Right lobe of liver (tissue), 6 donors: ENCODE measurements at regions not wholly inside any gene's neighbourhood (a gene's known extent, or its start where the extent isn't known, plus 50 kb on each side); places are given as distances from the start of the nearest gene placed in this dataset.

Experiments
- ATAC-seq, 4 donors: fragments of 200-7000 bp; cut with Tn5 transposase; one replicate each; pipeline ENCODE4 v1.9.1; 2020; ENCODE audit warnings: mild to moderate bottlenecking in 4 of 4, moderate library complexity in 4 of 4
- DNase-seq, 3 donors: peaks; one replicate each; pipeline ENCODE4 v3.0.0-alpha.2; 2020
- H3K27ac ChIP-seq, 3 donors: fragments of 200-600 bp; one replicate each; pipeline ENCODE4 v1.8.0; 2022
- H3K27me3 ChIP-seq, 2 donors: fragments of 200-600 bp; one replicate each; pipeline ENCODE4 v1.8.0; 2022
- H3K36me3 ChIP-seq, 4 donors: fragments of 200-600 bp; sonication (generic) in 1 of 4; one replicate each; pipeline versions ENCODE4 v1.5.1 to v1.8.0; 2017 to 2022; ENCODE audit warnings: control low read depth in 1 of 4
- H3K4me1 ChIP-seq, 4 donors: fragments of 200-600 bp; sonication (generic) in 1 of 4; one replicate each; pipeline versions ENCODE4 v1.5.1 to v1.8.0; 2017 to 2022; ENCODE audit warnings: control low read depth in 1 of 4
- H3K4me3 ChIP-seq, 3 donors: fragments of 200-600 bp; one replicate each; pipeline ENCODE4 v1.8.0; 2022
- H3K9me3 ChIP-seq, 4 donors: fragments of 200-600 bp; sonication (generic) in 1 of 4; one replicate each; pipeline versions ENCODE4 v1.5.1 to v1.8.0; 2017 to 2022; ENCODE audit warnings: control low read depth in 1 of 4
- POLR2A ChIP-seq: fragments of 450-650 bp; IDR thresholded peaks from one replicate; pipeline ENCODE4 v1.6.1; 2017; ENCODE audit warnings: antibody characterized with exemption, mild to moderate bottlenecking
- WGBS: methylation state at CpG from one replicate; pipeline ENCODE4 v1.1.6; 2018; ENCODE audit warnings: low coverage, low lambda C conversion rate; ENCODE audit not compliant: insufficient coverage; ENCODE audit errors: missing lambda C conversion rate; 5-methylcytosine and 5-hydroxymethylcytosine counted together
- intact Hi-C, 2 donors: fragments of 100-400 bp; cut with DNase I; formaldehyde crosslinking; loops; one replicate each; pipeline versions ENCODE4 v1.11.2 to v1.14.1; 2022
- TF ChIP-seq, protein P1 (sequence below), 4 donors: fragments of 200-600 bp in 3 of 4; fragments of 450-650 bp in 1 of 4; IDR thresholded peaks; one replicate each; pipeline versions ENCODE4 v1.5.1 to v1.8.0; 2016 to 2022; ENCODE audit warnings: antibody characterized with exemption in 4 of 4, mild to moderate bottlenecking in 2 of 4
- donor health status: DM: no; HTN: yes; CAD: no.
- donor health status: DM: no; HTN: no; CAD: no.
- donor health status: DM: no; HTN: no; CAD: no.
- donor health status: DM: no; HTN: yes; CAD: no.
- donor health status: DM: no; HTN: yes; CAD: no.

DNA sequence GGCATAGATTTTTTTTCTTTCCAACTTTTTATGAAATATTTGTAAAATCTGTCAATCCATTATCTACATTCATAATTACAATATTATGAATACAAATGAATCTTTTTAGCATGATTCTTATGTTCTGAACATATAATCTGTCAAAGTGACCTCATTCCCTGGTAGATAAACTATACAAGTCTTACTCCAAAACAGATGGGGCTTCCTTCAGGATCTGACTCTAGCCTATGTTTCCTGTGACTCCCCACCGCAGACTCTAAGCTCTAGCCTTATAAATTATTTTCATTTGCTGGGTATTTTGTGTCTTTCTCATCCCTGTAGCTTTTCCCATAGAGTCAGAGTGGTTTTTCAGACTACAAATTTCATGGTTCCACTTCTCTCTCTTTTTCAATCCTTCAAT is 202.1 kb upstream of the KITLG start:
- no peak for DNase-seq

GRCh38 chr12:88781909-88782308 is 201.6 kb upstream of the KITLG start:
- ATAC-seq: no peak
- no peaks in the 10 kb centered on the region for H3K27me3 ChIP-seq
- no peaks in the 10 kb centered on the region for H3K36me3 ChIP-seq
- no peaks in the 10 kb centered on the region for H3K4me1 ChIP-seq
- intact Hi-C loops: no loop called here
- no peak overlapping the region for H3K4me3 ChIP-seq
- no peak for DNase-seq
- no peaks in the 10 kb centered on the region for H3K9me3 ChIP-seq
- TF ChIP-seq POLR2A: no peak
- TF ChIP-seq, protein P1, sequence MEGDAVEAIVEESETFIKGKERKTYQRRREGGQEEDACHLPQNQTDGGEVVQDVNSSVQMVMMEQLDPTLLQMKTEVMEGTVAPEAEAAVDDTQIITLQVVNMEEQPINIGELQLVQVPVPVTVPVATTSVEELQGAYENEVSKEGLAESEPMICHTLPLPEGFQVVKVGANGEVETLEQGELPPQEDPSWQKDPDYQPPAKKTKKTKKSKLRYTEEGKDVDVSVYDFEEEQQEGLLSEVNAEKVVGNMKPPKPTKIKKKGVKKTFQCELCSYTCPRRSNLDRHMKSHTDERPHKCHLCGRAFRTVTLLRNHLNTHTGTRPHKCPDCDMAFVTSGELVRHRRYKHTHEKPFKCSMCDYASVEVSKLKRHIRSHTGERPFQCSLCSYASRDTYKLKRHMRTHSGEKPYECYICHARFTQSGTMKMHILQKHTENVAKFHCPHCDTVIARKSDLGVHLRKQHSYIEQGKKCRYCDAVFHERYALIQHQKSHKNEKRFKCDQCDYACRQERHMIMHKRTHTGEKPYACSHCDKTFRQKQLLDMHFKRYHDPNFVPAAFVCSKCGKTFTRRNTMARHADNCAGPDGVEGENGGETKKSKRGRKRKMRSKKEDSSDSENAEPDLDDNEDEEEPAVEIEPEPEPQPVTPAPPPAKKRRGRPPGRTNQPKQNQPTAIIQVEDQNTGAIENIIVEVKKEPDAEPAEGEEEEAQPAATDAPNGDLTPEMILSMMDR (IDR thresholded peaks at IDR 0.05): no peak
- no peak overlapping the region for H3K27ac ChIP-seq

More for the DNA sequence above, 202.1 kb upstream of the KITLG start:
- no peaks in the 10 kb centered on the region for H3K9me3 ChIP-seq
- H3K4me1 ChIP-seq: no peaks in the 10 kb centered on the region
- no peaks in the 10 kb centered on the region for H3K36me3 ChIP-seq
- WGBS: 40% methylated on average over 1 of the region's 1 CpG
- intact Hi-C loops: no loop called here
- no peak for ATAC-seq
- no peaks in the 10 kb centered on the region for H3K27me3 ChIP-seq
- TF ChIP-seq, protein P1 (IDR thresholded peaks at IDR 0.05): no peak
- TF ChIP-seq POLR2A: no peak
- no peak overlapping the region for H3K4me3 ChIP-seq
- no peak overlapping the region for H3K27ac ChIP-seq

DNA sequence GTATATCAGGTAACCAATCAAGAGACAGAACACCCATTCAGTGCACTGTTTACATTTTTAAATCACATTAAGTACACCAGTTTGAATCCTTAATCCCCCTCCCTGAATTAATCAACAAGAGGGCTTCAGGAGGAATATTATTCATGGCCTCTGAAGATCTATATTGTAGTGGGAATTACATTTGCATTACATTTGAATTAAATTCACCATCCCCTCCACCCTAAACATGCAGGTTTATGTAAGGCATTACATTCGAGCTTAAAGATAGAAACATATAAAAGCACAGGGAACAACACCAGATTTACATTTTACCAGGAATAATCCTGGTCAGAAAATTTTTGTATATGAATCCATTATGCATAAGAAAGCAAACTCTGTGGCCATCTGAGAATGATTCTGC is 197.8 kb upstream of the KITLG start:
- intact Hi-C loops: no loop called here
- Histone ChIP-seq H3K27ac (no peak overlapping the region), H3K36me3 (no peaks in the 10 kb centered on the region), H3K27me3 (no peaks in the 10 kb centered on the region), H3K4me1 (peaks cover 0 to 6% (median 0%) of the 10 kb centered on the region in 4 donors), H3K4me3 (no peak overlapping the region), H3K9me3 (no peaks in the 10 kb centered on the region)
- 53% methylated on average over 1 of the region's 1 CpG for WGBS
- no peak for TF ChIP-seq POLR2A
- TF ChIP-seq, protein P1 (IDR thresholded peaks at IDR 0.05): no peak
- no peak for ATAC-seq
- DNase-seq: no peak

GRCh38 chr12:88775742-88776151 is 195.5 kb upstream of the KITLG start:
- intact Hi-C loops: no loop called here
- peak; percentile 79 to 97 (median 88) for ATAC-seq
- TF ChIP-seq, protein P1 (IDR thresholded peaks at IDR 0.05): no peak
- no peak for TF ChIP-seq POLR2A
- no peaks in the 10 kb centered on the region for H3K27me3 ChIP-seq
- no peak overlapping the region for H3K27ac ChIP-seq
- peaks cover 0 to 6% (median 0%) of the 10 kb centered on the region in 4 donors for H3K4me1 ChIP-seq
- H3K36me3 ChIP-seq: no peaks in the 10 kb centered on the region
- WGBS: 30% methylated on average over 2 of the region's 3 CpGs
- H3K4me3 ChIP-seq: no peak overlapping the region
- H3K9me3 ChIP-seq: no peaks in the 10 kb centered on the region
- DNase-seq: peak in 1 of 3 donors; percentile 52

DNA sequence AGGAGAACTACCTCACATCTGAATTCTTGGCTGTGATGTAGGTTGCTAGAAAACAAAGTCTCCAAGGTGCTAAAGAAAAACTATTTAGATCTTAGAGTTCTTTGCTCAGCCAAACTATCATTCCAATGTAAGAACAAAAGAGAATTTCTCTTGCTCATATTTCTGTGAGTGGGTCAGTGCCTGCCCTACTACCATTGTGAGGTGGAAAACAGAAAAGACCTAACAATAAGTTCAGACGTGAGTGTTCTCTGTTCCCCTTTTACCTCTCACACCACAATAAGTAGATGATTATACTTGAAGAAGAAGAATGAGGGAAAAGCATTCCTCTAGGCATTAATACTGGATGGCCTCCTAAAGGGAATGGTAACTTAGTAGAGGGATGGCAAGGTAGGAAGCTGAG is 187.4 kb upstream of the KITLG start:
- no peak overlapping the region for H3K27ac ChIP-seq
- H3K9me3 ChIP-seq: no peaks in the 10 kb centered on the region
- H3K4me3 ChIP-seq: no peak overlapping the region
- no peaks in the 10 kb centered on the region for H3K36me3 ChIP-seq
- DNase-seq (no peak), ATAC-seq (no peak)
- intact Hi-C loops: no loop called here
- no peaks in the 10 kb centered on the region for H3K27me3 ChIP-seq
- H3K4me1 ChIP-seq: no peaks in the 10 kb centered on the region
- 64% methylated on average over 1 of the region's 1 CpG for WGBS
- TF ChIP-seq, protein P1 (IDR thresholded peaks at IDR 0.05): no peak
- TF ChIP-seq POLR2A: no peak
